A549 (cell line): ENCODE measurements at regions not wholly inside any gene's neighbourhood (a gene's known extent, or its start where the extent isn't known, plus 50 kb on each side); places are given as distances from the start of the nearest gene placed in this dataset.

Experiments
- KDM1A ChIP-seq: fragments of 200-600 bp; sonication (generic); IDR thresholded peaks from 2 replicates; pipeline ENCODE4 v1.6.1; 2016; ENCODE audit warnings: low read depth, mild to moderate bottlenecking
- TF ChIP-seq, protein P1 (sequence below): fragments of >200 bp; sonication (Bioruptor Twin); formaldehyde crosslinking; IDR thresholded peaks from 3 replicates; pipeline ENCODE4 v1.5.1; 2016

DNA sequence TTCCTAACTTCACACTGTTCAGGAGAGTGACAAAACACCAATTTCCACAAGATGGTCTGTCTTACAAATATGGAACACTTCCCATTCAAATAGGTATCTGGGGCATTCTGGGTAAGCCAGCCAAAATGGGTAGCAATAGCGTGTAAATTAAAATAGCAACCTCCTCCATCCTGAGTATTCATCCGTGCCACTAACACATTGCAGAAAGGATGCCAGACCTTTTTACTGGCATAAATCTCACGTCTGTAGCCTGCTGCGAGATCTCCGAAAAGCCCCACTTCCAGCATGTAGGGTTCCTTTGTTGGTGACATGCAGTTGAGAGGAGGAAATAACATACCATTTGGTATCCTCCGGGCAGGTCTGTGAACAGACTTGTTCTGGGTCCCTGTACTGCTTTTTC, 52.7 kb upstream of the RAI2 start:
- TF ChIP-seq, protein P1, sequence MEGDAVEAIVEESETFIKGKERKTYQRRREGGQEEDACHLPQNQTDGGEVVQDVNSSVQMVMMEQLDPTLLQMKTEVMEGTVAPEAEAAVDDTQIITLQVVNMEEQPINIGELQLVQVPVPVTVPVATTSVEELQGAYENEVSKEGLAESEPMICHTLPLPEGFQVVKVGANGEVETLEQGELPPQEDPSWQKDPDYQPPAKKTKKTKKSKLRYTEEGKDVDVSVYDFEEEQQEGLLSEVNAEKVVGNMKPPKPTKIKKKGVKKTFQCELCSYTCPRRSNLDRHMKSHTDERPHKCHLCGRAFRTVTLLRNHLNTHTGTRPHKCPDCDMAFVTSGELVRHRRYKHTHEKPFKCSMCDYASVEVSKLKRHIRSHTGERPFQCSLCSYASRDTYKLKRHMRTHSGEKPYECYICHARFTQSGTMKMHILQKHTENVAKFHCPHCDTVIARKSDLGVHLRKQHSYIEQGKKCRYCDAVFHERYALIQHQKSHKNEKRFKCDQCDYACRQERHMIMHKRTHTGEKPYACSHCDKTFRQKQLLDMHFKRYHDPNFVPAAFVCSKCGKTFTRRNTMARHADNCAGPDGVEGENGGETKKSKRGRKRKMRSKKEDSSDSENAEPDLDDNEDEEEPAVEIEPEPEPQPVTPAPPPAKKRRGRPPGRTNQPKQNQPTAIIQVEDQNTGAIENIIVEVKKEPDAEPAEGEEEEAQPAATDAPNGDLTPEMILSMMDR: no peak
- no peak for TF ChIP-seq KDM1A
